ENCODE measurements at regions not wholly inside any gene's neighbourhood (a gene's known extent, or its start where the extent isn't known, plus 50 kb on each side); places are given as distances from the start of the nearest gene placed in this dataset.
A peak's percentile ranks its signal among the peaks of the same experiment; 100 is the strongest.

DNA sequence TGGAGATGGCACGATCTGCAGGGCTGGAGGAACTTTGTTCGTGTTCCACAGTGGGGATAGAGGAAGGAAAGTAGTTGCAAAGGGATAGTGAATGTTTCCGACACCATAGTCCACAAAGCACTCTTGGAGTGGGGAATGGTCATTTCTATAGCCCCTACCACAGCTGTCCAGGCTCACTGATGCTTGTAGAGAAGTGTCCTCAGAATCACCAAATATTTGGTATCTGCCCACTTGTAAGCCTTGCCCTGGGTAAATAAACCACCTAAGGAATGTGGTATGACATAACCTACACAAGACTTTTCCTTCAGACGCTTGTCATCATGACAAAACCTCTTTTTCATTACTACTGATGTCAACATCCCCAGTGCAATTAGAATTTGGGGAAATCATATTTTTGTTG is 686.5 kb upstream of the ARGLU1 start:
- in situ Hi-C loops (cut with HindIII; ENCODE audit: low pct_ligation_motif_present, low pct_unique_long_range_greater_than_20kb, low sequenced_read_pairs), result no loop called here
- no peak for DNase-seq

DNA sequence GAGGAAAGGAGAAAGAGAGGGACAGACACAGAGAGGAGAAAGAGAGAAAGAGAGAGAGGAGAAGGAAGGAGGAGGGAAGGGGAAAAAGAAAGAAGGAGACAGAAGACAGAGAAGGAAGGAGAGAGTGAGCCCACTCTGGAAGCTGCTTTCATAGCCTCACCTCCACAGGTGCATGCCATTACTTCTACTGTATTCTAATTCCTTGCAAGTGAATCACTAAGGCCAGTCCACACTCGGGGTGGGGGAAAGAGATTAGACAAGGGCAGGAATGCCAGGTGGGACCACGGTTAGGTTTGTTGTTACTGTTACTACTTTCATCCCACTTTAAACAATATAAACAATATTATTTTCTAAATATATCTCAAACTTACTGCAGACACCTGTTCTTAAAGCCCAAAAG is 684.5 kb upstream of the ARGLU1 start:
- in situ Hi-C loops (cut with HindIII; ENCODE audit: low pct_ligation_motif_present, low pct_unique_long_range_greater_than_20kb, low sequenced_read_pairs), result no loop called here
- no peak for DNase-seq

DNA sequence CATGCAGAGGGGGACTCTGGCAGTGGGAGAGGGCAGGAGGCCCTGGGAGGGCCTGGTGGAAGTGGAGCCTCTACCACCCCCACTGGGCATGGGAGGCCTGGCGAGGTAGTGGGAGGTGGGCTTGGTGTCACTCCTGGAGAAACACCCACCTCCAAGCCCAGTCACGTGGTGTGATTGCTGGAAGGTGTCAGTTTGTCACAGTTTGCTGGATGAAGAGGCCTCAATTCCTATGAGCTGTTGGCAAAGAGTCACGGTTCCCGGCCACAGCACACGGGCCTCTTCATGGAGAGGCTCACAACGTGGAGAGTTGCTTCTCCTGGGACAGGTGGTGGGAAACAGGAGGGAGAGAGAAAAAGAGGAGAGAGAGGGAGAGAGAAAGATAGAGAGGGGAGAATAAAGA is 684.1 kb upstream of the ARGLU1 start:
- in situ Hi-C loops (cut with HindIII; ENCODE audit: low pct_ligation_motif_present, low pct_unique_long_range_greater_than_20kb, low sequenced_read_pairs), result no loop called here
- DNase-seq, result no peak

DNA sequence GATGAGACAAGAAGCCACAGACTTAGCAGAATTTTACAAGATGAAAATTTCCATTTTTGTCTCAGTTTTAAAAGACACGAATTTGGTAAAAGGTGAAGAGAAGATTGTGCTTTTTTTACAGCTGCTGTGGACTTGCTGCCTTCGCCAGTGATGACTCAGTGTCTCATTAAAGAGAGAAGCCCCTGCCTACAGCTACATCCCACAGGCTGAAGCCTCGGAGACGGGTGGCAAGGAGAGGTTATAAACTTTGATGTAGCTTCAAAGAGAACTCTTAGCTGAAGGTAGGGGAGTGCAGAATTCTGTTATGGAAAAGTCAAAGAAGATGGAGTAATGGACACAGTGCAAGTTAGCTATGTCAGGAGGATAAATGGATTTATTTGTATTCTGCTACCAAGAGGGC is 683.4 kb upstream of the ARGLU1 start:
- in situ Hi-C loops (cut with HindIII; ENCODE audit: low pct_ligation_motif_present, low pct_unique_long_range_greater_than_20kb, low sequenced_read_pairs), result no loop called here
- no peak for DNase-seq

DNA sequence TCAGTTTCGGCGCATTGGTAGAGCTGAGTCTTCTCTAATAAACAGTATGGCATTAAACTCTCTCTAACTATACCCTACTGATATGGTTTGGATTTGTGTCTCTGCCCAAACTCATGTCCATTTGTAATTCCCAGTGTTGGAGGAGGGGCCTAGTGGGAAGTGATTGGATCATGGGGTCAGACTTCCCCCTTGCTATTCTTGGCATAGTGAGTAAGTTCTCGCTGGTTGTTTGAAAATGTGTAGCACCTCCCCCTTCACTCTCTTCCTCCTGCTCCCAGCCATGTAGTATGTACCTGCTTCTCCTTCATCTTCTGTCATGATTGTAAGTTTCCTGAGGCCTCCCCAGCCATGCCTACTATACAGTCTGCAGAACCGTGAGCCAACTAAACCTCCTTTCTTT is 682.7 kb upstream of the ARGLU1 start:
- no peak for DNase-seq
- in situ Hi-C loops (cut with HindIII; ENCODE audit: low pct_ligation_motif_present, low pct_unique_long_range_greater_than_20kb, low sequenced_read_pairs), result no loop called here

DNA sequence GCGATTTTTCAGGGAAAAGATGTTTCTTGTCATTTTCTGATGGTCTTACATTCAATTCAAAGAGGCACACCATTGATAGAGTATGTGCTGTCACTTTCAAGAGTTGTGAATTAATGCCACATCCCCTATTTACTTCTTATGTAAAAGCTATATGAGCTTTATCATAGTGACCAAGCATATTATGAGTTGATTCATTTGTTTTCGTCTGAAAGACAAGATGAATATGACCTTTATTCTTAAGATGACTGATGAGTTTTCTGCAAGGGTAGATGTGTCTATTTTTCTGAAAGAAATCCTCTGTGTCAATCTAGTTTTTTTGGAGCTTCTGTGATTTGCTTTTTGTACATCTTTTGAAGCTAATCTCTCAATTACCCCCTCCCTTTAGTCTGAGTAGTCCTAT is 676.3 kb upstream of the ARGLU1 start:
- in situ Hi-C loops (cut with HindIII; ENCODE audit: low pct_ligation_motif_present, low pct_unique_long_range_greater_than_20kb, low sequenced_read_pairs), result no loop called here
- DNase-seq, result no peak

DNA sequence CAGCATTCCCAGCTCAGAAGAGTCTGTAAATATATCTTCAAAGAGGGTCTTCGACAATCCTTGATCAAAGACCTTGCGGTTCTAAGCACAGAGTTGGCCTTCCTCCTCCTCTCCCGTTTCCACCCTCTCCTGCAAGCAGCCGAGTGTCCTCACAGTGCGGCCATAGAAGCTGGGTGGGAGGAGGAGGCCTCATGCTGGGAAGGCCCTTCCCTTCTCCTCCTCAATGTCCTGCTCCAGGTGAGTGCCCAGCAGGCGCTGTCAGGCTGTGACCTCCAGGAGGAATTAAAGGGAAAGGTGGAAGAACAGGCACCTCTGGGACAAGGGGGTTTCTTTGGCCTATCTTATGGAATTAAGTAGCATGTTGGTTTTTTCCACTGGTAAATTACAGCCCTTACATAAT is 674.2 kb upstream of the ARGLU1 start:
- DNase-seq, result no peak
- in situ Hi-C loops (cut with HindIII; ENCODE audit: low pct_ligation_motif_present, low pct_unique_long_range_greater_than_20kb, low sequenced_read_pairs), result no loop called here

DNA sequence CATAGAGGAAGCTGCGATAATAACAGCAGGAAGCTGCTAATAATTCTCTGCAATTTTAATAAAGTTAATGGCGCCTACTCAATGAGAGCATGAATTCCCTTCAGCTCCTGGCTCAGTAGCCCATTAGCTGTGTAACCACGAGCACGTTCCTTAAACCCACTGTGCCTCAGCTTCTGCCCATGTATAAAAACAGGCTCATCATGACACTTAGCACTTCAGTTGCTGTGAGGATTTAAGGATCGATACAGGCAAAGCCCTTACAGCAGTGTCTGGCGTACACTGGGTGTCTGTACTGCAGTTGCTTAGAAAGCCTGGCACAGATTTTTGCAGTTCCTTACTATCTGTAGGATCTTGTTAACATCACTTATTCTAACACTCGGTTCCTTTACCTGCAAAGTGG is 673.4 kb upstream of the ARGLU1 start:
- DNase-seq, result no peak
- in situ Hi-C loops (cut with HindIII; ENCODE audit: low pct_ligation_motif_present, low pct_unique_long_range_greater_than_20kb, low sequenced_read_pairs), result no loop called here

DNA sequence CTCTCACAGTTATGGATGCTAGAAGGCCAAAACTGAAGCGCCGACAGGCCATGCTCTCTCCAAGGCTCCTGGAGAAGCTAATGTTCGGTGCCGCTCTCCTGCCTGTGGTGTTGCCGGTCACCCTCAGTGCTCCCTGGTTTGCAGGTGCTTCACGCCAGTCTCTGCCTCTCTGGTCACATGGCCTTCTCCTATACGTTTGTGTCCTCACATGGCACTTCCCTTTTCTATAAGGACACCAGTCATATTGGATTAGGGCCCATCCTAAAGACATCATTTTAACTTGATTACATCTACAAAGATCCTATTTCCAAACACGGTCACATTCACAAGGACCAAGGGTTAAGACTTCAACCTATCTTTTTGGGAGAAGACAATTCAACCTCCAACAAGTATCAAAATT is 671.3 kb upstream of the ARGLU1 start:
- DNase-seq, result no peak
- in situ Hi-C loops (cut with HindIII; ENCODE audit: low pct_ligation_motif_present, low pct_unique_long_range_greater_than_20kb, low sequenced_read_pairs), result no loop called here

DNA sequence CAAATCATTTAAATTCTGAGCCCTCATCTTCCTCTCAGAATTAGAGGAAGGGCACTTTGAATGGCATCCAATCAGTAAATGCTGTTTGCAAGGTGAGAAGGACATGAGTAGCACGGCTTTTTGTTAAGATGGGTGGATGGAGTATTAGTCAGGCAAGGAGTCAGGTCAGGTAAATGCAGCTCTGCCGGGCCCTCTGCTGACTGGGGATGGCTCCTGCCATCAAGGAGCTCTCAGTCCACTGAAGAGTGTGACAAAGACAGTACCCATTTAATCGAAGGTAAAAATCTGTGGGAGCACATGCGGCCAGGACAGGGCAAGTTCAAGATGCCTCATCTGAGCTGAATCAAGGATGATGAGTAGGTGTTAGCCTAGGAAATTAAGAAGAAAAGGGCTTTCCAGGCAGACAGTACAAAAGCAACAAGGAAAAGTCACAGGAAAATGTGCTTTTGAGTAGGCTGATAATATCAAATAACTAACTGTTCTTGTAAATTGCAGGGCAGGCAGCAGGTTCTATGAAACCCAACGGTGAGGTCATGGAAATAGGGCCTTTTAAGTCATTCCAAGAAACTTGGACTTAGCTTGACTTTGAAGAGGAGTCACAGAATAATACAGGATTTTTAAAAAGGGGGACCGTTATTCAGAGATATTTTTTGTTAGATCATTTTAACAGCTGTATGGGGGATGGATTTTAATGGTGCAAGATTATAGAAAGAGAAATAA is 670.5 kb upstream of the ARGLU1 start:
- DNase-seq, result no peak
- in situ Hi-C loops (cut with HindIII; ENCODE audit: low pct_ligation_motif_present, low pct_unique_long_range_greater_than_20kb, low sequenced_read_pairs), result no loop called here

DNA sequence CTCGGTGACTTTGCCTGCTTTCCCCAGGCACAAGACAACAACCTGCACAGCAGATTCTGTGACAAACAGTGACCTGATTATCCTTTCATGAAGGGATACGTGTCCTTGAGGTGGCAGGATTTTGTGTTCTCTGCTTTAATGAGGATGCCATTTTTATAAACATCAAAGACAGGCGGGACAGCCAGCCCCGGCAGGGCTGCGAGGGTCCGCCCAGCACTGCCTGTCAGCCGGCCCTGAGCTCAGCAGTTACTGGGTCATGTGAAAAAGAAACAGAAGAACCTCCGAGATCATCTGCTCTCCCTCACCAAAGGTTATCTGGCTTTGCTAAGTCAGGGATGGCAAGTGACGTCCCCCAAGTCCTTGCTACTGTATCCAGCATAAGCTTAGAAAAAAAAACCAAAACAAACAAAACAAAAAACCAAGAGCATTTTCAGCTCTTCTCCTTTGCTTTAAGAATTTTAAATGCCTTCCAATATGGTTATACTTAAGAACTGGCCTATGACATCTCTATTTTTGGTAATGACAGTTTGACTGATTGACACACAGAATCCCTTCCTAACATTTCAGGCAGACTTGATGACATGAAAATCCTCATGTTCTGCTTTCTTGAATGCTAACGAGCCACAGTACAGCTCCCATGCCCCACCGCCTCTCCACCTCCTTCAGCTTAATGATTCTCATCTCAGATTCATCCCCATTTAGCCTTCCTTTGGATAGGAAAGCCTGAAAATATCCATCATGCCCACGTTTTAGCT is 666.6 kb upstream of the ARGLU1 start:
- no peak for DNase-seq
- in situ Hi-C loops (cut with HindIII; ENCODE audit: low pct_ligation_motif_present, low pct_unique_long_range_greater_than_20kb, low sequenced_read_pairs), result no loop called here

DNA sequence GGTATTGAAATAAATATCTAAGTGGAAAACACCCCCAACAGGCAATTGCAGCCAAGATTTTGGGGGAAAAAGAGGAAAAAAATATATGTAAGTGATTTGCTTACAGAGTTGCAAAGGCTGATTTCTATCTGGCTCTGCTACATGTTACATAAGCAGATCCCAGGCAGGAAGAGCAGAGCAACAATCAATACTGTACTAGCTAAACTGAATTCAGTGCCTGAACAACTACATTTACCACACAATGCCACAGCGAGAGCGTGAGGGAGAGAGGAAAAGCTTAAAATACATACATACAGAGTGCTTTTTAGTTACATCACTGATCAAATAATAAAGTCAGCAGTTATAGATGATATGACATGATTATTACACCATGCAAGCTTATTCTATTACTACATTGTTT is 665.6 kb upstream of the ARGLU1 start:
- DNase-seq, result no peak
- in situ Hi-C loops (cut with HindIII; ENCODE audit: low pct_ligation_motif_present, low pct_unique_long_range_greater_than_20kb, low sequenced_read_pairs), result no loop called here

DNA sequence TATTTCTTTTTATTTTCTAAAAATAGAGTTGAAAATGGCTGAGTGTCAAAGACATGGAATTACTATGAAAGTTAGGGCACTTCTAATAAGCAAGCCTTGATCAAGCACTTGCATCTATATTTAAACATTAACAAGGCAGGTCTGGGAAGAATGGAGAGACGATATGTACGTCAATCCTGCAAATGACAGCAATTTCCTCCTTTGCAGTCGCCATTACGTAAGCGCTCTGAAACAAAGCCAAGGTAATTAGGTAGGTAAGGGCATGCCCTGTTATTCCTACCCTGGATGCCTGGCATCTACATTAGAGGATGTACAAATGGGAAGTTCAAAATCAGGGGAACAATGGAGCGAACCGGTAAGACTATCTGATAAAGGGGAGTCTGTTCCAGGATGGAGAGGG is 664.0 kb upstream of the ARGLU1 start:
- no peak for DNase-seq
- in situ Hi-C loops (cut with HindIII; ENCODE audit: low pct_ligation_motif_present, low pct_unique_long_range_greater_than_20kb, low sequenced_read_pairs), result no loop called here

DNA sequence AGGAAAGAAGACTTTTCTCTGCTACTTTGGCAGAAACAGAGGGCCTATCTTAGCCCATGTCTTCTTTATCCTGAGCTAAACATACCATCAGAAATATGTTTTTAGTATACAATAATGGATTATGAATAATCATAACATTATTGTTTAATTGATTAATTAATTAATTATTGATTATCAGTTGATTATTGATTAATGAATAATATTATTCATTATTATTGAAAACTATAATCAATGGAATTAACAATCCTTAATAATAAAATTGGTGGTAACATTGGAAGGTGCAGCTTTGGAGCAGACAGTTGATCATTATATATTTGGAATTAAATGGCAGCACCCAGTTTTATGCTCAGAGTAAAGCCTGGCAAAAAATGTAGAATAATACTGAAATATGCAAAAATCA is 655.9 kb upstream of the ARGLU1 start:
- in situ Hi-C loops (cut with HindIII; ENCODE audit: low pct_ligation_motif_present, low pct_unique_long_range_greater_than_20kb, low sequenced_read_pairs), result no loop called here
- no peak for DNase-seq

DNA sequence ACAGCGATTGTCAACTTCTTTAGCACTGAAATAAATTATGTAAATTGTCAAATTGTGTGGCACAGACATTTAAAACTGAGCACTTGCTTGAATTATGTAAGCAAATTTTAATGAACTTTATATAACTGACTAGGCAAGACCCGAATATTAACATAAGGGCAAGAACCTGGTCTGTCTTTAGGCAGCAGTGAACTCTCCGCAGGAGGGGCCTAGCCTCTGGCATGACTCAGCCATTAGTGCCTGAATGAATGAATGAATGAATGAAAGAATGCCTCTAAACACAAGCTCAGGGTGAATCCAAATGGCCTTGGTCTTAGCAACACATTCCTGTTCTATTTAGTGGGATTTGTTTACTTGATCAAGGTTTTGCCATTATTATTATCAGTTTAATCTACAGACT is 654.7 kb upstream of the ARGLU1 start:
- in situ Hi-C loops (cut with HindIII; ENCODE audit: low pct_ligation_motif_present, low pct_unique_long_range_greater_than_20kb, low sequenced_read_pairs), result no loop called here
- no peak for DNase-seq

DNA sequence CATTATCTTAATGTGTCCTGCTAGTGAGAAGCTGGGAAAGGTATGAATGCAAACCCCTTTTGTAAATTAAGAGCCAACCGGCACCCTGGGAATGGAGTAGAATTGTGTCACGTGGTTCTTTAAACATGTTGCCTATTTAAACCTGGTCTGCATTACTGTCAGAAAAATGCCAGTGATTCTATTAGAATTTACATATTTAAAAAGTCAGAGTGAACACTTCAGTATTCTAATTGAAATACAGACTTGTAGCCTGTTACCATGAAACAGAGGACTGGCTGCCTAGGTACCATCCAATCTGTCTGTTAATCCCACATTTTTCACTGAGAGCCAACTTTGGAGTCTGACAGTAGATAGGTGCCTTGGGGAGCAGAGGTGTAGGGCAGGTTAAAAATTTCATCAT is 652.3 kb upstream of the ARGLU1 start:
- in situ Hi-C loops (cut with HindIII; ENCODE audit: low pct_ligation_motif_present, low pct_unique_long_range_greater_than_20kb, low sequenced_read_pairs), result no loop called here
- DNase-seq, result no peak

DNA sequence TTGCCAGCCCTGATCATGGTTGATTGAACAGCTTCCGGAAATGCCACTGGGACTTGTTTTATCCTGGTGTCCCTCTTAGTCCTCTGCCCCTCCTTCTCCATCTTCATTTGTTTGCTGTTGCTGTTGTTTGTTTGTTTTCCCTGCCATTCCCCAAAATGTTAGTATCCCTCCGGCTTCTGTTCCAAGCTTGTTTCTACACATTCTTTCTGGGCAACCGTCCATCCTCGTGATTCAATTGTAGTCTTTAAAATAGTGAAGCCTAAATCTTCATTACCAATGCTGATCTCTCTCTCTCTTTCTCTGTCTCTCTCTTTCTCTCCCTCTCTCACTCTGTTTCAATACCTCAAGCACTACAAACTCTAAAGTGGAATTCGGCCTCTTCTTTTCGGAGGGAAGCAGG is 649.3 kb upstream of the ARGLU1 start:
- DNase-seq, result no peak
- in situ Hi-C loops (cut with HindIII; ENCODE audit: low pct_ligation_motif_present, low pct_unique_long_range_greater_than_20kb, low sequenced_read_pairs), result no loop called here

DNA sequence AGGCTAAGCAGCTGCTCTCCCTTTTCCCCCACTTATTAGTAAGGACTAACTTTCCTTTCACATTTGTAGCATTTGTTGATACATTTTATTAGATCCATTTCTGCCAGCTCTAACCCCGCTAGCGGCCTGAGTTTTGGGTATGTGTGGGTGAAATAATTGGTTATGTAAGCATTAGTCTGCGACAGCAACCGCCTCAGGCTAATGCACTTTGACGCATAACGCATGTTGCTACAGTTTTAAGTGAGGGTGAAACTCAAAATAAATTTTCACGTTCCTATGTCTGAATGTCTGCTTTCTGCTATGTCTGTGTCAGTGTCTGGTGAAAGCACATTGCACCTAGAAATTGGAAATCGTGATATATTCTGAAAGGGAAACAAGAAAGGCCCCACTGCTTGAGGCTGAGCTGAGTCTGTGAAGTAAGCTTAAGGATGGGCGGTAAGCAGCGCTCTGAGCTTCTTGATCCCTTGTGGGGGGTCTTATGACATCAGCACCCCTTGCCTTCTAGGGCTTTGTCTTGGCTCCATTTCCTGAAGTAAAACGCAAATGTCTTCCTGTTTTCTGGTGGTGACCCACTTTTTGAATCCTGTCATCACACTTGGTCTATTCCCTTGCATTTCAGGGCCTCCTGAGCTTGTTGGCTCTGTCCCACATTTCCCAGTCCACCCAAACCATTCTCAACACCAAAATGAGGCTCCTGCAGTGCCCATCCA is 648.3 kb upstream of the ARGLU1 start:
- DNase-seq, result no peak
- in situ Hi-C loops (cut with HindIII; ENCODE audit: low pct_ligation_motif_present, low pct_unique_long_range_greater_than_20kb, low sequenced_read_pairs), result no loop called here

DNA sequence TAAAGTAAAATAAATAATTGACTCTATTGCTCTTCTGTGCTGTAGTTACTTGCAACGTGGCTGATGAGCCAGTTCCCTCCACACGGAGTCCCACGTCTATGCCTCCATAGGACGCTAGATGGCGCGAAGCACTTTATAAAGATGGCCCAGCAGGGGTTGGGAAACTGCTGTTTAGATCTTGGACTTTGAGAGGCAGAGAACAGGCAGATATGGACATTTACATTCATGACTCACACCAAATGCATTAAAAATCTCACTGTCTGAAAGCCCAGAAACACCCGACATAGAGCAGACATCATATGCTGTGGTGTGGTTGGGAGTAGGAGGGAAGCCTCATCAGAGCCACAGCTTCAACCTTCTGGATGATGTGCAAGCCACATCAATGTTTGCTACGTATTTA is 643.1 kb upstream of the ARGLU1 start:
- in situ Hi-C loops (cut with HindIII; ENCODE audit: low pct_ligation_motif_present, low pct_unique_long_range_greater_than_20kb, low sequenced_read_pairs), result no loop called here
- peak; percentile 77 for DNase-seq

DNA sequence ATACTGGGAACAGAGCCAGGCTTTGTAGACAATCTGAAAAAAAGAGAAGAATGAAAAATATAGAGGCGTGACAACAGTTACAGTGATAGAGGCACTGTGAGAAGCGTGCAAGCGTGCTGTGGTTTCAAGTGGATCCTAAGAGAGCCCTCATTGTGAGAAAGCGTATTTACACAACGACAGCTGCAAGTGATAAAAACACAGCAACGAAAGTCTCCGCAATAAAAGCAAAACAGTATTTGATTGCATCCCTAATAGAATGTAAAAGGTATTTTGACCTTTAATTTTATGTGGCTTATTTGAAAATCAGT is 642.7 kb upstream of the ARGLU1 start:
- in situ Hi-C loops (cut with HindIII; ENCODE audit: low pct_ligation_motif_present, low pct_unique_long_range_greater_than_20kb, low sequenced_read_pairs), result no loop called here
- no peak for DNase-seq

Data from ACHN (cell line).